A673 (cell line): ENCODE measurements at regions not wholly inside any gene's neighbourhood (a gene's known extent, or its start where the extent isn't known, plus 50 kb on each side); places are given as distances from the start of the nearest gene placed in this dataset.

Experiments
- BruUV-seq: library from RNA; stranded (reverse); fragments of 400-500 nt; replicated peaks from 2 replicates; lab custom pipeline; 2021; lab: Mats Ljungman, UMichigan
- CTCF ChIA-PET: fragments of 300-600 bp; sonication (Branson Sonifier 250); formaldehyde crosslinking; loops from one replicate; lab custom pipeline; 2022; ENCODE audit warnings: antibody characterized with exemption; lab: Charles Lee
- POLR2A ChIA-PET: fragments of 300-600 bp; sonication (Branson Sonifier 250); formaldehyde crosslinking; loops from one replicate; lab custom pipeline; 2022; ENCODE audit warnings: antibody characterized with exemption; ENCODE audit not compliant: low non-redundant PET; lab: Charles Lee
- DNase-seq: peaks from one replicate; pipeline ENCODE4 v3.0.0-alpha.2; 2015; ENCODE audit warnings: low spot score
- H3K27ac ChIP-seq: fragments of 200-600 bp; sonication (generic); 2 replicates; pipeline ENCODE4 v1.5.1; 2016; ENCODE audit warnings: mixed run types, low read depth, mild to moderate bottlenecking, mixed read lengths, antibody characterized with exemption, low read length; ENCODE audit not compliant: poor library complexity, severe bottlenecking
- H3K27me3 ChIP-seq: fragments of 200-600 bp; sonication (generic); replicated peaks from 2 replicates; pipeline ENCODE4 v1.6.1; 2017; ENCODE audit warnings: mixed run types, low read depth, mild to moderate bottlenecking, mixed read lengths, antibody characterized with exemption, low read length; ENCODE audit not compliant: insufficient read depth, poor library complexity
- H3K36me3 ChIP-seq: fragments of 200-600 bp; sonication (generic); 2 replicates; pipeline ENCODE4 v1.6.1; 2016; ENCODE audit warnings: mixed run types, mild to moderate bottlenecking, mixed read lengths, antibody characterized with exemption, low read length; ENCODE audit not compliant: insufficient read depth, poor library complexity, severe bottlenecking
- H3K4me1 ChIP-seq: fragments of 200-600 bp; sonication (generic); 2 replicates; pipeline ENCODE4 v1.6.1; 2017; ENCODE audit warnings: mixed run types, mild to moderate bottlenecking, mixed read lengths, antibody characterized with exemption, low read length; ENCODE audit not compliant: insufficient read depth, poor library complexity, severe bottlenecking
- H3K4me3 ChIP-seq: fragments of 200-600 bp; sonication (generic); 2 replicates; pipeline ENCODE4 v1.5.1; 2016; ENCODE audit warnings: low read depth, mixed run types, mild to moderate bottlenecking, mixed read lengths, low read length; ENCODE audit not compliant: poor library complexity, severe bottlenecking
- H3K9me3 ChIP-seq: fragments of 200-600 bp; sonication (generic); 2 replicates; pipeline ENCODE4 v1.6.1; 2016; ENCODE audit warnings: mixed run types, low read depth, mild to moderate bottlenecking, mixed read lengths, antibody characterized with exemption, low read length; ENCODE audit not compliant: poor library complexity, severe bottlenecking
- EZH2 ChIP-seq: fragments of 200-600 bp; sonication (generic); IDR thresholded peaks from 2 replicates; pipeline ENCODE4 v1.6.1; 2017; ENCODE audit warnings: borderline replicate concordance, low read depth, mild to moderate bottlenecking, mixed read lengths, antibody characterized with exemption, low read length; ENCODE audit not compliant: poor library complexity, severe bottlenecking
- intact Hi-C: fragments of 100-400 bp; cut with micrococcal nuclease; formaldehyde crosslinking; loops from one replicate; pipeline ENCODE4 v1.10.0; 2022; ENCODE audit not compliant: unreplicated experiment
- TF ChIP-seq, protein P1 (sequence below): fragments of 300-800, 200-600 bp; sonication (generic); conservative IDR thresholded peaks from 2 replicates; pipeline ENCODE4 v1.5.1; 2017; ENCODE audit warnings: low read depth, mild to moderate bottlenecking, antibody characterized with exemption, low read length, moderate library complexity, mixed read lengths

DNA sequence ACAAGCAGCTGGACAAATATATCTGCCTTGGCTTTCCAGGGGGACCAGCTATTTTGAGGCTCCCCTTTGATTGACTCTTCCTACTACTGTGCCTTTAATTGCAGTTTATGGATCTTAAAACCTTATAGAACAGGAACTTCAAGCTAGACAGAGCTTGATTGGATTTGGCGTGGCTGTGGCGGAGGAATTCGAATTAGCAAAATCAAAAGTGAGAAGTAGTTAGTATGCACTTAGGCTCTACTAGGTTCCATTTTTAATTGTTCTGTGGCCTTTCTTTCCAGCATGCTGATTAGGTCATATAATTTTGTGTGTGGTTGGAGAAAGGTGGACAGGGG lies 248.0 kb downstream of the HIVEP2 start:
- Histone ChIP-seq H3K36me3 (no peaks in the 10 kb centered on the region), H3K27ac (no peak overlapping the region), H3K9me3 (no peaks in the 10 kb centered on the region), H3K27me3 (no peaks in the 10 kb centered on the region), H3K4me1 (no peaks in the 10 kb centered on the region), H3K4me3 (no peak overlapping the region)
- no TSS peak for BruUV-seq
- no peak for TF ChIP-seq EZH2
- TF ChIP-seq, protein P1, sequence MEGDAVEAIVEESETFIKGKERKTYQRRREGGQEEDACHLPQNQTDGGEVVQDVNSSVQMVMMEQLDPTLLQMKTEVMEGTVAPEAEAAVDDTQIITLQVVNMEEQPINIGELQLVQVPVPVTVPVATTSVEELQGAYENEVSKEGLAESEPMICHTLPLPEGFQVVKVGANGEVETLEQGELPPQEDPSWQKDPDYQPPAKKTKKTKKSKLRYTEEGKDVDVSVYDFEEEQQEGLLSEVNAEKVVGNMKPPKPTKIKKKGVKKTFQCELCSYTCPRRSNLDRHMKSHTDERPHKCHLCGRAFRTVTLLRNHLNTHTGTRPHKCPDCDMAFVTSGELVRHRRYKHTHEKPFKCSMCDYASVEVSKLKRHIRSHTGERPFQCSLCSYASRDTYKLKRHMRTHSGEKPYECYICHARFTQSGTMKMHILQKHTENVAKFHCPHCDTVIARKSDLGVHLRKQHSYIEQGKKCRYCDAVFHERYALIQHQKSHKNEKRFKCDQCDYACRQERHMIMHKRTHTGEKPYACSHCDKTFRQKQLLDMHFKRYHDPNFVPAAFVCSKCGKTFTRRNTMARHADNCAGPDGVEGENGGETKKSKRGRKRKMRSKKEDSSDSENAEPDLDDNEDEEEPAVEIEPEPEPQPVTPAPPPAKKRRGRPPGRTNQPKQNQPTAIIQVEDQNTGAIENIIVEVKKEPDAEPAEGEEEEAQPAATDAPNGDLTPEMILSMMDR, result no peak
- CTCF ChIA-PET, result no interaction called here
- no peak for DNase-seq
- intact Hi-C loops, result loop anchor here (10.0 kb wide), 3 partner anchors 222 to 838 kb away; partner anchors contain the start of gene HIVEP2
- POLR2A ChIA-PET, result no interaction called here

DNA sequence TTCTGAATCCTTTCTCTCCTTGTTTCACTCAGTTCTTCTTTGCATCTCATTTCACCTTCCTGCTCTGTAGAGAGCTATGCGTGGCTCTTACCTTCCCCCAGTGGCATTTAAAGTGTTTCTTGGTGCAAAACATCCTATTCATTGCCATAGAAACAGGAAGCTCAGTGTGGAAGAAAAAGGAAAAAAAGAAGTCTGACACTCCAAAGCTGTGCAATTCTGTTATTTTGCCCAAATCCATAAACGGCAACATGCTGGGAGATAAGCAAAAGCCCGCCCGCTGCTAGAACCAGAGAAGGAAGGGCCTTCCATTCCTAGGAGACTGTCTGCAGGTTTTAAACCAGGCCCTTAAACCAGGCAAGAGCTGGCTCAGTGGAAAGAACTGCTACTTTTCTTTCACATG lies 247.1 kb downstream of the HIVEP2 start:
- CTCF ChIA-PET, result no interaction called here
- Histone ChIP-seq H3K9me3 (no peaks in the 10 kb centered on the region), H3K27me3 (no peaks in the 10 kb centered on the region), H3K4me1 (no peaks in the 10 kb centered on the region), H3K4me3 (no peak overlapping the region), H3K36me3 (no peaks in the 10 kb centered on the region), H3K27ac (no peak overlapping the region)
- intact Hi-C loops, result loop anchor here (10.0 kb wide), 3 partner anchors 223 to 837 kb away; partner anchors contain the start of gene HIVEP2
- POLR2A ChIA-PET, result no interaction called here
- TF ChIP-seq, protein P1, result no peak
- TF ChIP-seq EZH2, result no peak
- DNase-seq, result peak; percentile 4
- no TSS peak for BruUV-seq

DNA sequence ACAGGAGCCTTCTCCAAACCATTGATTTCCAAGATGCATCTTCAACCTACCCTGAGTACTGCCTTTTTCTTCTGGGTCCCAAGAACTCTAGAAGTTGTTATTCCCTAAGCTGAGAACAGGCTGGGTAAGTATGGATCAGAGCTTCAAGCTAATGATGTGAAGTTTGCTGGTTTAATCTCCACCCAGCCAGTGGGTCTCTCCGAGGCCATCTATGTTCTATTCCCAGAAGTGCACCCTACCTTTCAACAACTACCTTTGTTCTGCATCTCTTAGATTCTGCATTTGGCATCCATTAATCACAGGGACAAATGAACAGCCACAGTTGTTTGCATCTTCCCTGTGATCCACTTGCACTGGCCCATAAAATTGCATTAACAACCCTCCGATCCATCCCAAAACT lies 246.2 kb downstream of the HIVEP2 start:
- no peaks in the 10 kb centered on the region for H3K4me1 ChIP-seq
- intact Hi-C loops, result loop anchor here (10.0 kb wide), 3 partner anchors 224 to 836 kb away; partner anchors contain the start of gene HIVEP2
- H3K36me3 ChIP-seq, result no peaks in the 10 kb centered on the region
- BruUV-seq, result no TSS peak
- DNase-seq, result no peak
- no peak overlapping the region for H3K4me3 ChIP-seq
- ChIA-PET POLR2A (no interaction called here), CTCF (no interaction called here)
- TF ChIP-seq, protein P1, result no peak
- no peak for TF ChIP-seq EZH2
- no peaks in the 10 kb centered on the region for H3K27me3 ChIP-seq
- H3K27ac ChIP-seq, result no peak overlapping the region
- no peaks in the 10 kb centered on the region for H3K9me3 ChIP-seq
